ENCODE measurements at regions not wholly inside any gene's neighbourhood (a gene's known extent, or its start where the extent isn't known, plus 50 kb on each side); places are given as distances from the start of the nearest gene placed in this dataset.

DNA sequence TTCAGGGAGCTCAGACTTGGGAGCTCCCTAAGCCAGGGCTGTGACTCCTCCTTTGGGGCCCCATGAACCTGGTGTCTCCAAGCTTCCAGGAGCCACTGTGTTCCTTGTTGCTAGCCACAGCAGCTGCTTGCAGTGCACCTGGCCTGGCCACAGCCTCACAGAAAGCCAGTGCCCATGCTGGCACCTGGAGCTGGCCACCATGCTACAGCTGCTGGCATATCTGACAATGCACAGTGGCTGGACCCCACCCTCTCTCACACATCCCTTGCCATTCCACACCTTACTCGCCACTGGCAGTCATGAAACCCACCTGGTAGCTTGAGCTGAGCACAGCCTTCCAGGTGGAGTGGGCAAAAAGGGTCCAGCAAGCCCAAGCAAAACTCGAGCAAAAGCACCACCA lies 441.7 kb downstream of the ARAP2 start:
- Histone ChIP-seq H3K9me3 (ENCODE audit: low read depth) (no peaks in the 10 kb centered on the region), H3K79me2 (no peaks in the 10 kb centered on the region), H3K27ac (no peak overlapping the region), H3K4me1 (ENCODE audit: insufficient read depth) (no peaks in the 10 kb centered on the region), H3K4me2 (no peak overlapping the region), H3K4me3 (no peak overlapping the region), H4K20me1 (ENCODE audit: insufficient read depth, poor library complexity, severe bottlenecking) (no peaks in the 10 kb centered on the region), H3K36me3 (replicated peaks; ENCODE audit: insufficient read depth, low read depth) (no peaks in the 10 kb centered on the region), H3K27me3 (no peaks in the 10 kb centered on the region), H2AFZ (no peak overlapping the region), H3K9me2 (replicated peaks; ENCODE audit: insufficient read depth) (no peaks in the 10 kb centered on the region)
- 91% methylated on average over 2 of the region's 2 CpGs for WGBS (ENCODE audit: low lambda C conversion rate, missing lambda C conversion rate)
- TF ChIP-seq, protein P1, sequence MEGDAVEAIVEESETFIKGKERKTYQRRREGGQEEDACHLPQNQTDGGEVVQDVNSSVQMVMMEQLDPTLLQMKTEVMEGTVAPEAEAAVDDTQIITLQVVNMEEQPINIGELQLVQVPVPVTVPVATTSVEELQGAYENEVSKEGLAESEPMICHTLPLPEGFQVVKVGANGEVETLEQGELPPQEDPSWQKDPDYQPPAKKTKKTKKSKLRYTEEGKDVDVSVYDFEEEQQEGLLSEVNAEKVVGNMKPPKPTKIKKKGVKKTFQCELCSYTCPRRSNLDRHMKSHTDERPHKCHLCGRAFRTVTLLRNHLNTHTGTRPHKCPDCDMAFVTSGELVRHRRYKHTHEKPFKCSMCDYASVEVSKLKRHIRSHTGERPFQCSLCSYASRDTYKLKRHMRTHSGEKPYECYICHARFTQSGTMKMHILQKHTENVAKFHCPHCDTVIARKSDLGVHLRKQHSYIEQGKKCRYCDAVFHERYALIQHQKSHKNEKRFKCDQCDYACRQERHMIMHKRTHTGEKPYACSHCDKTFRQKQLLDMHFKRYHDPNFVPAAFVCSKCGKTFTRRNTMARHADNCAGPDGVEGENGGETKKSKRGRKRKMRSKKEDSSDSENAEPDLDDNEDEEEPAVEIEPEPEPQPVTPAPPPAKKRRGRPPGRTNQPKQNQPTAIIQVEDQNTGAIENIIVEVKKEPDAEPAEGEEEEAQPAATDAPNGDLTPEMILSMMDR (IDR thresholded peaks at IDR 0.05; ENCODE audit: poor library complexity), result no peak
- no peak for TF ChIP-seq EZH2phosphoT487 (IDR thresholded peaks at IDR 0.05; ENCODE audit: low read depth, severe bottlenecking, unreplicated experiment)
- no peak for TF ChIP-seq EZH2 (IDR thresholded peaks at IDR 0.05; ENCODE audit: borderline replicate concordance)
- DNase-seq (ENCODE audit: low spot score), result no peak

- no peaks in the 10 kb centered on the region for H4K20me1 ChIP-seq (ENCODE audit: insufficient read depth, poor library complexity, severe bottlenecking)
- TF ChIP-seq, protein P1 (IDR thresholded peaks at IDR 0.05; ENCODE audit: poor library complexity), result no peak
- no peak for TF ChIP-seq EZH2 (IDR thresholded peaks at IDR 0.05; ENCODE audit: borderline replicate concordance)
- no peak for TF ChIP-seq EZH2phosphoT487 (IDR thresholded peaks at IDR 0.05; ENCODE audit: low read depth, severe bottlenecking, unreplicated experiment)
- DNase-seq (ENCODE audit: low spot score), result no peak
These were observed 425.8 kb downstream of the ARAP2 start for GRCh38 chr4:35818520-35818919.

DNA sequence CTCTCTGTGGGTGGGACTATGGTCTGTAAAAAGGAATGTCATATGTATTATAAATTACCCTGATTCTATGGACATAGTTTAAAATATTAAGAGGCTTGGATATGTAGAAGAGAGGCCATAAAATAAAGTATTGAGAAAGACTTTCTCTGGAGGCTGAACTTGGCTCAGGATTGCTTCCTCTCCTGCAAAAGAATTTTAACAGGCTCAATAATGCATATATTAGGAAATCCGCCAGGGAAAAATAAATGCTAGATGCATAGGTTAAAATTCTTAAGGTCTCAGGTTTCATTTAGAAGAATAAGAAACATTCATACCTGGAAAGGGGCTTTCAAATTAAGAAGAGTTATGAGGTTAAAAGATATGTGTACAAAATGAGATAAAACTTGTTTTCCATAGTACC lies 424.3 kb downstream of the ARAP2 start:
- Histone ChIP-seq H3K4me1 (ENCODE audit: insufficient read depth) (no peaks in the 10 kb centered on the region), H3K27ac (no peak overlapping the region), H3K79me2 (no peaks in the 10 kb centered on the region), H3K9me3 (ENCODE audit: low read depth) (no peaks in the 10 kb centered on the region), H3K36me3 (replicated peaks; ENCODE audit: insufficient read depth, low read depth) (no peaks in the 10 kb centered on the region), H3K9me2 (replicated peaks; ENCODE audit: insufficient read depth) (no peaks in the 10 kb centered on the region), H4K20me1 (ENCODE audit: insufficient read depth, poor library complexity, severe bottlenecking) (no peaks in the 10 kb centered on the region), H3K4me2 (no peak overlapping the region), H3K4me3 (no peak overlapping the region), H2AFZ (no peak overlapping the region), H3K27me3 (no peaks in the 10 kb centered on the region)
- no peak for DNase-seq (ENCODE audit: low spot score)
- whole genome bisulfite sequencing (ENCODE audit: low lambda C conversion rate, missing lambda C conversion rate), result 48% methylated on average over 1 of the region's 1 CpG
- TF ChIP-seq EZH2phosphoT487 (IDR thresholded peaks at IDR 0.05; ENCODE audit: low read depth, severe bottlenecking, unreplicated experiment), result no peak
- no peak for TF ChIP-seq EZH2 (IDR thresholded peaks at IDR 0.05; ENCODE audit: borderline replicate concordance)
- TF ChIP-seq, protein P1 (IDR thresholded peaks at IDR 0.05; ENCODE audit: poor library complexity), result no peak

More at GRCh38 chr4:35818520-35818919, 425.8 kb downstream of the ARAP2 start:
- Histone ChIP-seq H3K4me3 (no peak overlapping the region), H3K79me2 (no peaks in the 10 kb centered on the region), H3K9me3 (ENCODE audit: low read depth) (no peaks in the 10 kb centered on the region), H2AFZ (no peak overlapping the region), H3K27me3 (no peaks in the 10 kb centered on the region), H3K36me3 (replicated peaks; ENCODE audit: insufficient read depth, low read depth) (no peaks in the 10 kb centered on the region), H3K9me2 (replicated peaks; ENCODE audit: insufficient read depth) (no peaks in the 10 kb centered on the region), H3K27ac (no peak overlapping the region), H3K4me1 (ENCODE audit: insufficient read depth) (no peaks in the 10 kb centered on the region), H3K4me2 (no peak overlapping the region)
- WGBS (ENCODE audit: low lambda C conversion rate, missing lambda C conversion rate), result 78% methylated on average over 4 of the region's 4 CpGs

- no peak overlapping the region for H3K4me3 ChIP-seq
- H3K36me3 ChIP-seq (replicated peaks; ENCODE audit: insufficient read depth, low read depth), result no peaks in the 10 kb centered on the region
- no peak overlapping the region for H3K4me2 ChIP-seq
- no peaks in the 10 kb centered on the region for H3K27me3 ChIP-seq
- H4K20me1 ChIP-seq (ENCODE audit: insufficient read depth, poor library complexity, severe bottlenecking), result no peaks in the 10 kb centered on the region
- TF ChIP-seq EZH2phosphoT487 (IDR thresholded peaks at IDR 0.05; ENCODE audit: low read depth, severe bottlenecking, unreplicated experiment), result no peak
- TF ChIP-seq, protein P1 (IDR thresholded peaks at IDR 0.05; ENCODE audit: poor library complexity), result no peak
- H3K79me2 ChIP-seq, result no peaks in the 10 kb centered on the region
- no peaks in the 10 kb centered on the region for H3K9me2 ChIP-seq (replicated peaks; ENCODE audit: insufficient read depth)
- no peaks in the 10 kb centered on the region for H3K4me1 ChIP-seq (ENCODE audit: insufficient read depth)
- DNase-seq (ENCODE audit: low spot score), result no peak
- no peaks in the 10 kb centered on the region for H3K9me3 ChIP-seq (ENCODE audit: low read depth)
- WGBS (ENCODE audit: low lambda C conversion rate, missing lambda C conversion rate), result 89% methylated on average over 8 of the region's 8 CpGs
- H2AFZ ChIP-seq, result no peak overlapping the region
- H3K27ac ChIP-seq, result no peak overlapping the region
These were observed 420.1 kb downstream of the ARAP2 start for GRCh38 chr4:35824231-35824630.
